GM10248 (cell line): ENCODE measurements at regions not wholly inside any gene's neighbourhood (a gene's known extent, or its start where the extent isn't known, plus 50 kb on each side); places are given as distances from the start of the nearest gene placed in this dataset.
"Not testable (repeated sequence)": the region's sequence is repeated elsewhere in the genome, so short reads cannot be mapped to it uniquely, and the experiment has no call there.

Source experiments
- CTCF ChIA-PET: fragments of 300-600 bp; sonication (Branson Sonifier 250); formaldehyde crosslinking; extraction: SDS; loops from one replicate; lab custom pipeline; 2021; ENCODE audit warnings: antibody characterized with exemption; lab: Yijun Ruan, JAX
- POLR2A ChIA-PET: fragments of 350-650 bp; sonication (Branson Sonifier 250); formaldehyde crosslinking; extraction: SDS; loops from one replicate; lab custom pipeline; 2020; ENCODE audit warnings: antibody characterized with exemption; lab: Yijun Ruan, JAX
- DNase-seq: peaks from one replicate; pipeline ENCODE4 v3.0.0; 2012; ENCODE audit errors: extremely low spot score
- CTCF ChIP-seq: IDR thresholded peaks from 2 replicates; pipeline ENCODE4 v1.5.1; 2012; ENCODE audit warnings: mild to moderate bottlenecking, low read depth; ENCODE audit errors: extremely low read depth, missing control alignments, control extremely low read depth

GRCh38 chrX:66717926-66718325, 79.0 kb upstream of the EDA2R start:
- TF ChIP-seq CTCF: no peak
- CTCF ChIA-PET: interaction anchor here (2.1 to 2.3 kb wide), 2 partner anchors 11 to 13 kb away, joined by 8 to 10 read pairs; no protein-coding TSS in a partner anchor
- no peak for DNase-seq
- POLR2A ChIA-PET: no interaction called here

- POLR2A ChIA-PET: no interaction called here
- no peak for TF ChIP-seq CTCF
- CTCF ChIA-PET: no interaction called here
- no peak for DNase-seq
Measured at GRCh38 chrX:66698273-66699204, 59.7 kb upstream of the EDA2R start.

- DNase-seq, POLR2A ChIA-PET, CTCF ChIA-PET: not testable (repeated sequence)
Measured at GRCh38 chrX:66692512-66692911, 53.6 kb upstream of the EDA2R start.
